ENCODE measurements at regions not wholly inside any gene's neighbourhood (a gene's known extent, or its start where the extent isn't known, plus 50 kb on each side); places are given as distances from the start of the nearest gene placed in this dataset.

DNA sequence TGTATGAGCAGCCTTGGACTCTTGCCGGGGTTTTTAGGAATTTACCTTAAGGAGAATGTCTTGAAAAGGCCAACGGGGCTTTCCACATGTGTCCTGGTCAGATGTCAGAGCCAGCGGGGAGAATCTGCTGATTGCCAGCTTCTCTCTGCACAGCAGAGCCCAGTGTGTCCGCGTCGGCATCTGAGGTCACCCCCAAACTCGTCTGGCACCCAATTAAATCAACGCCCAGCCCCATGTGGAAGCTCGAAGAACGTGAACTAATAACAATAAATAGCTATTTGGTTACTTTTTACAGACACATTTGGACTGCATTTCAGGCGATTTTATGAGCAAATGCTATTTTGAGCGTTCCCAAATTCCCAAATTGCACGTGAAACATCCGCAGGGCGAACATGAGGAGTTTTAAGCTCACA is 303.5 kb downstream of the FOXL1 start:
- Histone ChIP-seq H3K9me3 (no peaks in the 10 kb centered on the region), H3K27me3 (no peaks in the 10 kb centered on the region), H3K36me3 (no peaks in the 10 kb centered on the region), H3K4me3 (no peak overlapping the region), H3K27ac (no peak overlapping the region), H3K4me1 (peaks cover 21% of the 10 kb centered on the region)
- TF ChIP-seq POLR2AphosphoS5 (IDR thresholded peaks at IDR 0.05; ENCODE audit: insufficient read depth in 1 of 2, low read depth in 1 of 2) (no peak), POLR2A (IDR thresholded peaks at IDR 0.05) (no peak)
- TF ChIP-seq, protein P1, sequence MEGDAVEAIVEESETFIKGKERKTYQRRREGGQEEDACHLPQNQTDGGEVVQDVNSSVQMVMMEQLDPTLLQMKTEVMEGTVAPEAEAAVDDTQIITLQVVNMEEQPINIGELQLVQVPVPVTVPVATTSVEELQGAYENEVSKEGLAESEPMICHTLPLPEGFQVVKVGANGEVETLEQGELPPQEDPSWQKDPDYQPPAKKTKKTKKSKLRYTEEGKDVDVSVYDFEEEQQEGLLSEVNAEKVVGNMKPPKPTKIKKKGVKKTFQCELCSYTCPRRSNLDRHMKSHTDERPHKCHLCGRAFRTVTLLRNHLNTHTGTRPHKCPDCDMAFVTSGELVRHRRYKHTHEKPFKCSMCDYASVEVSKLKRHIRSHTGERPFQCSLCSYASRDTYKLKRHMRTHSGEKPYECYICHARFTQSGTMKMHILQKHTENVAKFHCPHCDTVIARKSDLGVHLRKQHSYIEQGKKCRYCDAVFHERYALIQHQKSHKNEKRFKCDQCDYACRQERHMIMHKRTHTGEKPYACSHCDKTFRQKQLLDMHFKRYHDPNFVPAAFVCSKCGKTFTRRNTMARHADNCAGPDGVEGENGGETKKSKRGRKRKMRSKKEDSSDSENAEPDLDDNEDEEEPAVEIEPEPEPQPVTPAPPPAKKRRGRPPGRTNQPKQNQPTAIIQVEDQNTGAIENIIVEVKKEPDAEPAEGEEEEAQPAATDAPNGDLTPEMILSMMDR (IDR thresholded peaks at IDR 0.05), result no peak
- intact Hi-C loops (cut with DNase I), result no loop called here
- no peak for DNase-seq (ENCODE audit: extremely low spot score in 2 of 2)

DNA sequence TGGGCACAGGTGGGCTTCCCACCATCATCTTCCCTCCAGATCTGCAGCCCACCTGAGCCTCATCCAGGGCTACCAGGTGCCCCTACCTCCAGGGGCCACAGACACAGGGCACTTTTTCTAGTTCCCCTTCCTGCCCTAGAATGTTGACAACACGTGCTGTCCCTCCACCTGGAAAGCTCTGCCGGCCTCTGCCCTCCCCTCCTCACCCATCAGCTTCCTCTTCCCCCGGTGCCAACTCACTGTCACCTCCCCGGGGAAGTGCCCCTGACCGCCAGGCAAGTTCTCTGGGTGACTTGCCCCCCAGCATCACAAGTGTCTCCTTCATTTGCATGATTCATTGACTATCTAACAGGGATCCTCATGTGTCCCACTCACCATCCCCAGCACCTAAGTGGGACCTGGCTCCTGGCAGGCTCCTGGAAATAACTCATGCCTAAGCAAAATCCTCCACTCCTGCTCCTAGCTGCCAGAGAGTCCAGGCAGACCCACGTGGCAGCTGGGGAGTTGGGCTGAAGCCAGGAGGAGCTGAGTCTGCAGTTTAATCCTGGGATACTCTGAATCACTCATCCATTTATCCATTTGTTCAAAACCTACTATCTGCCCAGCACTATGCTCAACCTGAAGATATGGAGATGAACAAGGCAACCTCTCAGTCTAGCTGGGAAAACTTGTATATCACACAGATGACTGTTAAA is 304.4 kb downstream of the FOXL1 start:
- no peaks in the 10 kb centered on the region for H3K36me3 ChIP-seq
- H3K4me1 ChIP-seq, result peaks cover 21% of the 10 kb centered on the region
- no peak overlapping the region for H3K27ac ChIP-seq
- DNase-seq (ENCODE audit: extremely low spot score in 2 of 2), result no peak
- no peaks in the 10 kb centered on the region for H3K9me3 ChIP-seq
- H3K27me3 ChIP-seq, result no peaks in the 10 kb centered on the region
- intact Hi-C loops (cut with DNase I), result no loop called here
- no peak overlapping the region for H3K4me3 ChIP-seq
- TF ChIP-seq, protein P1 (IDR thresholded peaks at IDR 0.05), result no peak
- TF ChIP-seq POLR2A (IDR thresholded peaks at IDR 0.05), result no peak
- TF ChIP-seq POLR2AphosphoS5 (IDR thresholded peaks at IDR 0.05; ENCODE audit: insufficient read depth in 1 of 2, low read depth in 1 of 2), result no peak

DNA sequence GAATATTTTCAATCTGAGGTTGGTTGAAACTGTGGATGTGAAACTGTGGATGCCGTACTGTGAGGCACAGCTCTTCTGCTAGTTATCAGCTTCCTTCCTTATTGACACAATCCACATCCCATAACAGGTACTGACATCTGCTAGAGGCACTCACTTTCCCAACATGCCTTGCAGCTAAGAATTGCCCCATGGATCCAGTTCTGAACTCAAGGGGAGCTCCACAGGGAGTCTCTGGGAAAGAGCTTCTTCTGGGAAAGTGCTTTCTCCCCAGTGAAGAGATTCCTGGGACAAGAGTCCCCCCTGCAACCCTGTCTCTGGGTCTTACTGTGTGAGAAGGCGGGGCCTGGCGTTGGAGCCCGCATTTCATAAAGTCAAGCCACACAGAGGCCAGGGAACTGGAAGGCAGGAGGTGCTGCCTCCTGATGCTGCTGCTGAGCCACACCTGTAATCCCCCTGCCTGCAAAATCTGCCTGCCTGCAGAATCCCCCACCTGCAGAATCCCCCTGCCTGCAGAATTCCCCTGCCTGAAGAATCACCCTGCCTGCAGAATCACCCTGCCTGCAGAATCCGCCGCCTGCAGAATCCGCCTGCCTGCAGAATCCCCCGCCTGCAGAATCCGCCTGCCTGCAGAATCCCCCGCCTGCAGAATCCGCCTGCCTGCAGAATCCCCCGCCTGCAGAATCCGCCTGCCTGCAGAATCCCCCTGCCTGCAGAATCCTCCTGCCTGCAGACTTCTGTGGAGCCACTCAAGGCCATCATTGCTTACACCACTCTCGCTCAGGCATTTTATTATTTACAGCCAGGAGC is 305.4 kb downstream of the FOXL1 start:
- no peaks in the 10 kb centered on the region for H3K27me3 ChIP-seq

DNA sequence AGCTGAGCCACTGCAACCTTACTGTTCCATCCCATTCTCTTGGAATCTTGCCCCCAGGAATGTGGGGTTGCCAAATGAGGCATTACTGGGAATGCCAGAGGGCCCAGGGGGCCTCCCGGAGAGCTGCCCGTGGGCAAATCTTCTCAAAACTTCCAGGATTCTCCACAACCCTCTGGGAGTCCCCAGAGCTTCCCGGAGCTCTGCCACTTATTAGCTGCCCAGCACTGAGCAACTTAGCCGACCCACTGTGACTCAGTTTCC is 306.0 kb downstream of the FOXL1 start:
- TF ChIP-seq POLR2A (IDR thresholded peaks at IDR 0.05), result no peak
- no peak for TF ChIP-seq POLR2AphosphoS5 (IDR thresholded peaks at IDR 0.05; ENCODE audit: insufficient read depth in 1 of 2, low read depth in 1 of 2)
- TF ChIP-seq, protein P1 (IDR thresholded peaks at IDR 0.05), result no peak
- Histone ChIP-seq H3K27ac (no peak overlapping the region), H3K27me3 (no peaks in the 10 kb centered on the region), H3K36me3 (no peaks in the 10 kb centered on the region), H3K4me3 (no peak overlapping the region), H3K9me3 (no peaks in the 10 kb centered on the region), H3K4me1 (peaks cover 21% of the 10 kb centered on the region)
- DNase-seq (ENCODE audit: extremely low spot score in 2 of 2), result no peak
- intact Hi-C loops (cut with DNase I), result no loop called here

More for the DNA sequence above, 305.4 kb downstream of the FOXL1 start:
- H3K4me3 ChIP-seq, result no peak overlapping the region
- peaks cover 21% of the 10 kb centered on the region for H3K4me1 ChIP-seq
- no peak overlapping the region for H3K27ac ChIP-seq
- DNase-seq (ENCODE audit: extremely low spot score in 2 of 2), result no peak
- no peak for TF ChIP-seq POLR2A (IDR thresholded peaks at IDR 0.05)
- TF ChIP-seq, protein P1 (IDR thresholded peaks at IDR 0.05), result no peak
- no peak for TF ChIP-seq POLR2AphosphoS5 (IDR thresholded peaks at IDR 0.05; ENCODE audit: insufficient read depth in 1 of 2, low read depth in 1 of 2)
- no peaks in the 10 kb centered on the region for H3K9me3 ChIP-seq
- intact Hi-C loops (cut with DNase I), result no loop called here
- no peaks in the 10 kb centered on the region for H3K36me3 ChIP-seq

DNA sequence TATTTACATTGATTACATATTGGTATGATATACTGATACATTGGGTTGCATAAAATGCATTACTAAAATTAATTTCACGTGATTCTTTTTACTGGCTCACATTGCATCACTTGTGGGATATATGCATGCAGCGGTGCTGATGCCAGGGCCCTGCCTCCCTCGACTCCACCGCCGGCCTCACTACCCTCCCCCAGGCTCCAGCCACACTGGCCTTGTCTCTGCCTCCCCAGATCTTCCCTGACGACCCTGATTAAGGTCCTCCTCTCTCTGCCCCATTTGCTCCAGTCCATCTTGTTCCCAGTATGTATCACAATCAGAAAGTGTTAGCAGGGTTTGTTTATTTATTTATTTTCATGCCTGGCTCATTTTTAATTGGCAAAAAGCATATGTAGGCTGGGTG is 306.8 kb downstream of the FOXL1 start:
- Histone ChIP-seq H3K27me3 (no peaks in the 10 kb centered on the region), H3K4me3 (no peak overlapping the region), H3K9me3 (no peaks in the 10 kb centered on the region), H3K4me1 (peaks cover 21% of the 10 kb centered on the region), H3K27ac (no peak overlapping the region), H3K36me3 (no peaks in the 10 kb centered on the region)
- intact Hi-C loops (cut with DNase I), result no loop called here
- no peak for DNase-seq (ENCODE audit: extremely low spot score in 2 of 2)
- no peak for TF ChIP-seq POLR2AphosphoS5 (IDR thresholded peaks at IDR 0.05; ENCODE audit: insufficient read depth in 1 of 2, low read depth in 1 of 2)
- TF ChIP-seq, protein P1 (IDR thresholded peaks at IDR 0.05), result no peak
- TF ChIP-seq POLR2A (IDR thresholded peaks at IDR 0.05), result no peak

All from vagina (tissue), 2 donors.